GM23338 (cell line): ENCODE measurements at regions not wholly inside any gene's neighbourhood (a gene's known extent, or its start where the extent isn't known, plus 50 kb on each side); places are given as distances from the start of the nearest gene placed in this dataset.

Experiments
- ATAC-seq: fragments of 200-7000 bp; cut with Tn5 transposase; 3 replicates; pipeline ENCODE4 v1.9.1; 2020
- DNase-seq: peaks from one replicate; pipeline ENCODE4 v3.0.0-alpha.2; 2015; ENCODE audit warnings: low spot score
- H2AFZ ChIP-seq: fragments of 200-600 bp; sonication (generic); 2 replicates; pipeline ENCODE4 v1.8.0; 2016; ENCODE audit warnings: antibody characterized with exemption, mild to moderate bottlenecking, moderate library complexity
- H3F3A ChIP-seq: fragments of 200-600 bp; sonication (generic); replicated peaks from 2 replicates; pipeline ENCODE4 v1.8.0; 2017; ENCODE audit warnings: antibody characterized with exemption, mixed run types, low read depth
- H3K27ac ChIP-seq: fragments of 200-600 bp; sonication (generic); 2 replicates; pipeline ENCODE4 v1.6.1; 2016; ENCODE audit warnings: low read depth
- H3K27me3 ChIP-seq: fragments of 200-600 bp; sonication (generic); 2 replicates; pipeline ENCODE4 v1.8.0; 2016; ENCODE audit warnings: mild to moderate bottlenecking, mixed run types, moderate library complexity; ENCODE audit not compliant: insufficient read depth
- H3K36me3 ChIP-seq: fragments of 200-600 bp; sonication (generic); 2 replicates; pipeline ENCODE4 v1.8.0; 2016; ENCODE audit warnings: mild to moderate bottlenecking; ENCODE audit not compliant: insufficient read depth
- H3K4me1 ChIP-seq: fragments of 200-600 bp; sonication (generic); 2 replicates; pipeline ENCODE4 v1.8.0; 2016; ENCODE audit warnings: mild to moderate bottlenecking, moderate library complexity; ENCODE audit not compliant: insufficient read depth
- H3K4me2 ChIP-seq: fragments of 200-600 bp; sonication (generic); 2 replicates; pipeline ENCODE4 v1.7.1; 2017; ENCODE audit warnings: mixed run types
- H3K4me3 ChIP-seq: fragments of 200-600 bp; sonication (generic); 2 replicates; pipeline ENCODE4 v1.6.1; 2016; ENCODE audit warnings: mixed run types
- H3K79me2 ChIP-seq: fragments of 200-600 bp; sonication (generic); replicated peaks from 2 replicates; pipeline ENCODE4 v1.8.0; 2017; ENCODE audit warnings: mild to moderate bottlenecking; ENCODE audit not compliant: insufficient read depth
- H3K9me2 ChIP-seq: fragments of 200-600 bp; sonication (generic); 2 replicates; pipeline ENCODE4 v1.8.0; 2017; ENCODE audit not compliant: insufficient read depth
- H4K20me1 ChIP-seq: fragments of 200-600 bp; sonication (generic); replicated peaks from 2 replicates; pipeline ENCODE4 v1.8.0; 2017; ENCODE audit warnings: mild to moderate bottlenecking; ENCODE audit not compliant: insufficient read depth
- H3K27ac Mint-ChIP-seq: 2 replicates; pipeline ENCODE4 v1.8.0; 2020; ENCODE audit warnings: inconsistent platforms, mild to moderate bottlenecking, moderate library complexity, mixed read lengths
- H3K27me3 Mint-ChIP-seq: 3 replicates; pipeline ENCODE4 v1.8.0; 2022; ENCODE audit warnings: low read depth, mild to moderate bottlenecking, moderate library complexity, mixed read lengths, inconsistent platforms; ENCODE audit not compliant: insufficient read depth, poor library complexity
- H3K36me3 Mint-ChIP-seq: 3 replicates; pipeline ENCODE4 v1.8.0; 2021; ENCODE audit warnings: low read depth, mild to moderate bottlenecking, inconsistent platforms, moderate library complexity, mixed read lengths
- H3K4me1 Mint-ChIP-seq: 3 replicates; pipeline ENCODE4 v1.8.0; 2020; ENCODE audit warnings: mild to moderate bottlenecking, inconsistent platforms, mixed read lengths
- H3K4me3 Mint-ChIP-seq: 3 replicates; pipeline ENCODE4 v1.8.0; 2021; ENCODE audit warnings: moderate library complexity, mild to moderate bottlenecking, inconsistent platforms, mixed read lengths
- H3K9me3 Mint-ChIP-seq: 3 replicates; pipeline ENCODE4 v1.8.0; 2020; ENCODE audit warnings: moderate library complexity, mild to moderate bottlenecking, inconsistent platforms, mixed read lengths
- CREB1 ChIP-seq: fragments of 250-450 bp; sonication (Bioruptor Pico); IDR thresholded peaks from 2 replicates; pipeline ENCODE4 v1.5.0; 2020; ENCODE audit warnings: low read depth, mild to moderate bottlenecking, moderate library complexity
- CTCF ChIP-seq, 2 experiments: fragments of 200-600 bp in 1 of 2; sonication (generic) in 1 of 2; conservative IDR thresholded peaks; 2 replicates each; pipeline versions ENCODE4 v1.5.1 to v1.6.1; 2016 to 2017; ENCODE audit warnings: antibody characterized with exemption in 2 of 2, low read depth in 2 of 2, mild to moderate bottlenecking in 2 of 2, moderate library complexity in 1 of 2
- EZH2 ChIP-seq: fragments of 200-600 bp; sonication (generic); IDR thresholded peaks from one replicate; pipeline ENCODE4 v1.8.0; 2017; ENCODE audit warnings: antibody characterized with exemption, mild to moderate bottlenecking, low read depth; ENCODE audit not compliant: unreplicated experiment
- EZH2phosphoT487 ChIP-seq: fragments of 200-600 bp; sonication (generic); IDR thresholded peaks from one replicate; pipeline ENCODE4 v1.8.1; 2018; ENCODE audit warnings: antibody characterized with exemption; ENCODE audit not compliant: unreplicated experiment
- JUNB ChIP-seq: IDR thresholded peaks from one replicate; pipeline ENCODE4 v1.6.1; 2016; ENCODE audit warnings: antibody characterized with exemption; ENCODE audit not compliant: unreplicated experiment
- NANOG ChIP-seq: IDR thresholded peaks from 2 replicates; pipeline ENCODE4 v1.6.1; 2016; ENCODE audit warnings: antibody characterized with exemption, borderline replicate concordance
- STAT1 ChIP-seq: IDR thresholded peaks from one replicate; pipeline ENCODE4 v1.6.1; 2016; ENCODE audit warnings: antibody characterized with exemption; ENCODE audit not compliant: unreplicated experiment
- ZNF114 ChIP-seq: fragments of 250-450 bp; sonication (Bioruptor Pico); IDR thresholded peaks from 2 replicates; pipeline ENCODE4 v1.5.0; 2020; ENCODE audit warnings: mild to moderate bottlenecking, moderate library complexity
- ZNF331 ChIP-seq: fragments of 250-450 bp; sonication (Bioruptor Pico); IDR thresholded peaks from 2 replicates; pipeline ENCODE4 v1.5.0; 2020; ENCODE audit warnings: low read depth, mild to moderate bottlenecking, moderate library complexity

- TF ChIP-seq CREB1 (CRISPR knock-in tag) (no peak), STAT1 (no peak)
Observed at GRCh38 chr6:11480541-11480940, 57.0 kb upstream of the TMEM170B start (continued).

GRCh38 chr6:11479296-11479695 is 58.3 kb upstream of the TMEM170B start:
- Histone ChIP-seq H3K36me3 (no peaks in the 10 kb centered on the region; the same call in 1 of the 2 replicates), H3K27ac (no peak overlapping the region)

GRCh38 chr6:11478586-11478985 is 59.0 kb upstream of the TMEM170B start:
- Mint-ChIP-seq H3K9me3 (no peaks in the 10 kb centered on the region), H3K4me1 (no peaks in the 10 kb centered on the region), H3K4me3 (no peak overlapping the region), H3K36me3 (no peaks in the 10 kb centered on the region), H3K27me3 (no peaks in the 10 kb centered on the region), H3K27ac (no peak overlapping the region)
- Histone ChIP-seq H3K4me3 (no peak overlapping the region), H3K9me2 (peaks cover 9% of the 10 kb centered on the region), H3K27ac (no peak overlapping the region), H3F3A (no peaks in the 10 kb centered on the region), H4K20me1 (no peaks in the 10 kb centered on the region), H3K27me3 (no peaks in the 10 kb centered on the region), H2AFZ (no peak overlapping the region), H3K36me3 (no peaks in the 10 kb centered on the region; the same call in 1 of the 2 replicates), H3K79me2 (no peaks in the 10 kb centered on the region), H3K4me2 (no peak overlapping the region), H3K4me1 (no peaks in the 10 kb centered on the region)
- DNase-seq (no peak), ATAC-seq (no peak)
- no peak for TF ChIP-seq STAT1

More at GRCh38 chr6:11479296-11479695, 58.3 kb upstream of the TMEM170B start:
- no peaks in the 10 kb centered on the region for H4K20me1 ChIP-seq
- H3K36me3 Mint-ChIP-seq: no peaks in the 10 kb centered on the region
- no peak overlapping the region for H3K4me3 ChIP-seq
- DNase-seq (no peak), ATAC-seq (no peak)
- H3K27me3 ChIP-seq: no peaks in the 10 kb centered on the region
- H3F3A ChIP-seq: no peaks in the 10 kb centered on the region
- no peaks in the 10 kb centered on the region for H3K4me1 Mint-ChIP-seq
- no peak overlapping the region for H3K4me2 ChIP-seq
- H3K27ac Mint-ChIP-seq: no peak overlapping the region
- H3K4me3 Mint-ChIP-seq: no peak overlapping the region
- no peaks in the 10 kb centered on the region for H3K4me1 ChIP-seq
- H3K9me3 Mint-ChIP-seq: no peaks in the 10 kb centered on the region
- peaks cover 9% of the 10 kb centered on the region for H3K9me2 ChIP-seq
- H2AFZ ChIP-seq: no peak overlapping the region
- no peaks in the 10 kb centered on the region for H3K27me3 Mint-ChIP-seq
- H3K79me2 ChIP-seq: no peaks in the 10 kb centered on the region
- TF ChIP-seq CTCF (conservative IDR thresholded peaks at IDR 0.05; ENCODE audit: low read depth in 2 of 2) (no peak), JUNB (no peak)

- Histone ChIP-seq H3K9me2 (peaks cover 6% of the 10 kb centered on the region), H3K4me2 (no peak overlapping the region), H3K27ac (no peak overlapping the region), H3K36me3 (no peaks in the 10 kb centered on the region; the same call in 1 of the 2 replicates), H3K4me1 (no peaks in the 10 kb centered on the region), H3K27me3 (no peaks in the 10 kb centered on the region), H3K79me2 (no peaks in the 10 kb centered on the region), H2AFZ (no peak overlapping the region), H4K20me1 (no peaks in the 10 kb centered on the region), H3F3A (no peaks in the 10 kb centered on the region), H3K4me3 (no peak overlapping the region)
- DNase-seq (no peak), ATAC-seq (no peak)
- Mint-ChIP-seq H3K36me3 (no peaks in the 10 kb centered on the region), H3K4me1 (no peaks in the 10 kb centered on the region), H3K27ac (no peak overlapping the region), H3K27me3 (peaks cover 3% of the 10 kb centered on the region), H3K9me3 (no peaks in the 10 kb centered on the region), H3K4me3 (no peak overlapping the region)
- TF ChIP-seq NANOG: no peak
- TF ChIP-seq STAT1: no peak
- TF ChIP-seq EZH2phosphoT487: no peak
- no peak for TF ChIP-seq ZNF331 (CRISPR knock-in tag)
- no peak for TF ChIP-seq ZNF114
- no peak for TF ChIP-seq CTCF (conservative IDR thresholded peaks at IDR 0.05; ENCODE audit: low read depth in 2 of 2)
- TF ChIP-seq JUNB: no peak
- TF ChIP-seq EZH2: no peak
Observed at GRCh38 chr6:11475016-11475415, 62.5 kb upstream of the TMEM170B start.
